GM20431 (cell line): ENCODE measurements at regions not wholly inside any gene's neighbourhood (a gene's known extent, or its start where the extent isn't known, plus 50 kb on each side); places are given as distances from the start of the nearest gene placed in this dataset.

Source experiments
- in situ Hi-C: fragments of 300-500 bp; cut with MseI, MboI; formaldehyde crosslinking; loops from one replicate; pipeline ENCODE4 v1.15.0; 2020; ENCODE audit warnings: low sequenced_read_pairs; ENCODE audit not compliant: unreplicated experiment

- in situ Hi-C loops = no loop called here
Observed at GRCh38 chr16:51657848-51658247, 506.8 kb upstream of the SALL1 start.

GRCh38 chr16:51655249-51655648 lies 504.2 kb upstream of the SALL1 start:
- in situ Hi-C loops = no loop called here

- in situ Hi-C loops = no loop called here
Observed at GRCh38 chr16:51651061-51651466, 500.0 kb upstream of the SALL1 start.

GRCh38 chr16:51649631-51650030 lies 498.6 kb upstream of the SALL1 start:
- in situ Hi-C loops = no loop called here

DNA sequence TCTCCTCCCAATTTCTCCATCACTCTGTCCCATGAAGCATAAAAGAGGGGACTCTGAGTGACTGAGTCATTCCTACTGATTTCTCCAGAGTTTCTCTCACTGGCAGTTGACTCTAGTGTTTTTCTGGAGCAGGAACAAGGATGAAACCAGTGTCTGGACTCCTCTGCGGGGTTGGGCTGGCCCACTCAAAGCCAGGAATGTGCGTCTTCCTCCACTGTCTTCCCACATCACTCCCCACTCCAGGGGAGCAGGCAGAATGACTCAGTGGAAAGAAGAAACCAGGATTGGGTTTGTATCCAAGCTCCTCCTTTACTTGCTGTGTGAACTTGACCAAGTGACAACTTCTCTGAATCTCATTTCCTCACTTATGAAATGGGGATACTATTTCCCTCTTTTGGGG lies 497.5 kb upstream of the SALL1 start:
- in situ Hi-C loops = no loop called here

DNA sequence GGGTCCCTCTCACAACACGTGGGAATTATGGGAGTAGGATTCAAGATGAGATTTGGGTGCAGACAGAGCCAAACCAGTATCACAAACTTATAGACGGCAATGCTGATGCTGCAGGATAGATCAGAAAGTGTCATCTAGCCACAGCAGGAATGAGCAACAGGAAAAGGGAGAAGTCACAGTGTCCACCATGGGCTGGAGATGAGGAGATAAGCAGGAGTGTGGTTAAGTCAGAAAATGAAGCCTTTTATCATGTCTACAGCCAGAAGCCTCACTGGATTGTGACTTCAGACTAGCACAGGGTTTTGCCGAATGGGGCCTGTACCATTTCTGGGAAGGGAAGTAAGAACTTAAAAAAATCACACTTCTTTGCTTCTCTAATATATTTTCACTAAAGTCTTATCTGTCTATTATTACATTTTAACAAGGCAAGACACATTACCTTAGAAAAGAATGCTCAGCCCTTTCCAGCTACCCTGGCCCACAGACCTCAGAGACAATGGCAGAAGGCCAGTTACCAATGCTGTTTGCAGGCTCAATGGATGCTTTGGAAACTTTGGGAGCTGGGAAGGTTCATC lies 490.2 kb upstream of the SALL1 start:
- in situ Hi-C loops = no loop called here

DNA sequence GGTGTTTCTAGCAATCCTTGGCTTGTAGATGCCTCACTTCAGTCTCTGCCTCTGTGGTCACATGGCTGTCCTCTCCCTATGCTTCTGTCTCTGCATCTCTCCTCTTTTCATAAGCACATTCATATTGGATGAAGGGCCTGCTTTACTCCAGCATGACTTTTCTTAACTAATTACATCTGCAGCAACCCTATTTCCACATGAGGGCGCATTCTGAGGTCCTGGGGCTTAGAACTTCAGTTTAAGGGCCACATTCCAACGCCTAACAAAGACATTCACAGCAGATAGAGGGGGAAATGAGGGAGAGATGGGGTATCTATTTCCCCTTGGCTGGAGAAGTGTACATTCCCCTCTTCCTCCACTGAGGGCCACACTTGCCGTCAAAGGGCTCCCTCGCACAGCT lies 489.1 kb upstream of the SALL1 start:
- in situ Hi-C loops = no loop called here

DNA sequence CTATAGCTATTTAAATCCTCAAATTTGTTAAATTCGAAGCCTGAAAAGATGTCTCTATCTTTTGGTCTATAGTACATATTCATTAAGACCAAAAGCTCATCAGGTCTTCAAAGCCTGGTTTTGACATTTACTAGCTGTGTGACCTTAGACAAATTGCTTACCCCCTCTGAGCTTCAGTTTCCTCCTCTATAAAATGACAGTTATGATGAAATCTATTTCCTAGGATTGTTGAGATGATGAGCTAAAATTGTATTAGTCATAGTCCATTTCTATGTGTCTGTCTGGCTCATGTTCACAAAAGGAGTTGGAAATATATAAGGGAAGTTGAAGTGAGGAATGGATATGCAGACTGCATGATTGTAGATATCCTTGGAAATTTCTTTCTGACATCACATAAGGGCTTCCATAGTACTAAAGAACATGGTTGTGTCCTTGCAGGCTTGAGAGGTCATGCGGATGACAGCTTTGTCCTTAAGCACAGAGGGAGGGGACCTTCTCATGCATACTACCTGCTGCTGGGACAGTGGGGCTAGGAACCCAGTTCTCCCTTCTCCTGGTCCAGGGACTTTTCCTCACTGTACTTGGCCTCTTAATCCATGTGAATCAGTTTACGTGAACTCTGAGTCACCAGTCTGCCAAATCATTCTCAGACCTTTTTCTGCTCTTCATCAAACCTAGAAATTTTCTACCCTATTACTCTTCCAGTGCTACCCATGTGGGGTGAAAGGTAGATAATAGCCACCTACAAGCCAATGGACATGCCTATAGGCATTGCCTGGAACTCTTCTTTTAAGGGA lies 487.5 kb upstream of the SALL1 start:
- in situ Hi-C loops = no loop called here

- in situ Hi-C loops = no loop called here
Observed at GRCh38 chr16:51637770-51638094, 486.7 kb upstream of the SALL1 start.

- in situ Hi-C loops = no loop called here
Observed at GRCh38 chr16:51636920-51637769, 486.1 kb upstream of the SALL1 start.

DNA sequence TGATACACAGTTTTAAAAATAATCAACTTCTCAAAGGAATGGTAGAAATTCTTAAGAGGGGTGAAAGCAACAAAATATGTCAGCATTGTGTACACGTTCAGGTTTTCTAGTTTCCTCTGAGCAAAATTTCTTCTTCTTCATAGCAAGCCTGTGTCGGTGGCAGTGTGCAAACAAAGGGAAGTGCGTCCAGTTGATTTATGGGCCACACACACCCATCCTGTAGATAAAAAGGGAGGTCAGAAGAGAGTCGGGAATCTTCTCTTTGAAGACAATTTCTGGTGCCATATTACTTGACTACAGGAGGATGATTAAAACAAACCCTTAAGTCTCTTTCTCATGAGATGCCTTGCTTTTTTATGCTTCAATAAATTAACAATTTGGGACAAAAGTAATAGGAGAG lies 484.1 kb upstream of the SALL1 start:
- in situ Hi-C loops = no loop called here

- in situ Hi-C loops = no loop called here
Observed at GRCh38 chr16:51630076-51630475, 479.0 kb upstream of the SALL1 start.

- in situ Hi-C loops = no loop called here
Observed at GRCh38 chr16:51629576-51629975, 478.5 kb upstream of the SALL1 start.

DNA sequence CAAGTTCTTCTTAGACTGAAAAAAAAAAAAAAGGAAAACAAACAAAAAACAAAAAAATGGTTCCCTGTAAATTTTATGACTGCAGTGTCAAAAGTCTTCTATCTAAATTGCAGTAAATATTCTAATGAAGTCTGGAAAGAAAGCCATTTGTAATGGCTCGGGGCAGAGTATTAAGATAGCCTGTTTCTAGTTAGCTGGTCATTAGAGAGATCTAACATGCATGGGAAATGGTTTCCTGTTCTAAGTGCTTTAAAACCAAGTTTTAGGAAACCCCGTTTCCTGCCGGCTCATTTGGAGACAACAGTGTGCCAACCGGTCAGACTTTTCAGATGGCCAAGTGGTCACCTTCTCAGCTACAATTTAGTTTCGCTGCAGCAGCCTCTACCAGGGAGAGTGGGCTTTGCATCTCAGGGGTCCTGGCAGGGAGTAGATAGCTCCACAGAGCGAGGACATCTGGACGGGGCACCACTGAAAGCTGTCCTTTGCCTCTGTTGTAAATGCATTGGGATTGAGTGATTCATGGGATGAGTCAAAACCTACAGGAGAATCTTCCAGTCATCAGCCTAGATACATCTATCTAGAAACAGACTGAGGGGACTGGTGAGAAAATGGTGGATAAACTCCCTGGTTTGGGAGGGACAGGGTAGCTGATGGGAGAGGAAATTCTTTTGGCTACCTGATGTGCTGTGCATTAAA lies 473.2 kb upstream of the SALL1 start:
- in situ Hi-C loops = no loop called here

DNA sequence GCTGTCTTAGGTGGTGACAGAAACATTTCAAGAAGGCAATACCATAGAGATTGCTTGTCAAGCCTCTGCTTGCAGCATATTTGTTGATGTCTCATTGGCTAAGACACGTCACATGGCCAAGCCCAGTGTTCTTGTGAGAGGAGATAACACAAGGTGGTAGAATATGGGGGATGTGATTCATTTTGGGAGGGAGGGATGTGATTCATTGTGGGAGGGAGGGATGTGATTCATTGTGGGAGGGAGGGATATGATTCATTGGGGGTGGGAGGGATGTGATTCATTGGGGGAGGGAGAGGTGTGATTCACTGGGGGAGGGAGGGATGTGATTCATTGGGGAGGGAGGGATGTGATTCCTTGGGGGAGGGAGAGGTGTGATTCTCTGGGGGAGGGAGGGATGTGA lies 470.5 kb upstream of the SALL1 start:
- in situ Hi-C loops = no loop called here

DNA sequence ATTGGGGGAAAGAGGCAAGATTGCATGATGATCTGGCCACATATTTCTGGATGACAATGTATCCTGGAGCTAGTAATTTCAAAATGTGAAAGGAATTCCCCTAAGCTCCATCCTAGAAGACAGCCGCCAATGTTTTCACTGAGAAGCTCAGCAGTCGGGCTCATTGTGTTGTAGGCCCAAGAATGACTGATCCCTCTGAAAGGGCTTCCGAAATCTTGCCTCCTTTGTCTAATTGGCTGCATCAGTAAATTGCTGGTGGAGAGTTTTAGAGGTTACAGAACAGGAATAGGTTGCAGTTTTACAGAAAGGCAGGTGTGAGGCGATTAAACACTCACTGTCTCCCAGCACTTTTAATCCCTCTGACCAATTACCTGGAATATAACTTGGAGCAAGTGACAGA lies 464.1 kb upstream of the SALL1 start:
- in situ Hi-C loops = no loop called here

DNA sequence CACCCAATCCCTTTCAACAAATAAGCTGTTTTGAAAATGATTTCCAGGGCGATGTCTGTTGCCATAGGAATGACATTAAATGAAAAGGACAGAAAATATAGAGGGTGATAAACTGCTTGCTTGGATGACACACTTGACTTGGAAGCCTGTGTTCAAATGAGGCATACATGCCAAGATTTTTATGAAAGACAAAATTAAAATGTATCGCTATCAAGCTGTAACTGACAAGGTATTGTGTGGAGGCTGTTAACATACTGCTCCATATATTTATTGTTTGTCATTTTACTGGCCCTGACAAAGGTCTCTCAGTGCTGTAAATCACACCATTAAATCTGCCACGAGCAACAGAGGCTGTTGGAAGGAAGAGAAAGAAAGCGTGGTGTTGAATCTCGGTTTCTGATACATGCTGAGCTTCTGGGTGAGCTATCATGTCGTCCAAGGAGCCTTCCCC lies 456.2 kb upstream of the SALL1 start:
- in situ Hi-C loops = no loop called here

- in situ Hi-C loops = no loop called here
Observed at GRCh38 chr16:51596247-51596646, 445.2 kb upstream of the SALL1 start.

- in situ Hi-C loops = no loop called here
Observed at GRCh38 chr16:51592535-51593300, 441.6 kb upstream of the SALL1 start.

DNA sequence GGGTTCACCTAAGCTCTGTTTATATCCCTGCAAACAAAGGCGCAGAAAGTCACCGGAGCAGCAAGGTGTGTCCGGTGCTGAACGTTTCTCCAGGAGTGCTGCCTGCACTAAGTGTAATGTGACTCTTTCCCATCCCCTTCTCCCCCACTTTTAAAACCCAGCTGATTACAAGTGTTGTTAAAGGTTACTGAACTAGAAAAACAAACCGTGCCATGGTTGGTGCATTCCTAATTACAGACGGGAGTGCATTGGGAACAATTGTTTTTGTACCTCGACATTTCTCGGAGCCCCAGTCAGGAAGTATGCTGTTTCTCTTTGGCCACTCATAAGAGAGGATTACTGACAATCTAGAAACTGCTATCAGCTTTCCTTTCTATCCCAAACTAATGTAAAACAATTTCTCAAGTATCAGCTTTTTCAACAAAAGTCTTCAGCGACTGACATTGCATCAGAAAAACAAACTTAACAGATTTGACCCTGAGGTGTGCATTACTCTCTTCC lies 441.0 kb upstream of the SALL1 start:
- in situ Hi-C loops = no loop called here
